Mesenchymal stem cell (in vitro differentiated cells and primary cell): ENCODE measurements at regions not wholly inside any gene's neighbourhood (a gene's known extent, or its start where the extent isn't known, plus 50 kb on each side); places are given as distances from the start of the nearest gene placed in this dataset.

Experiments
- DNase-seq: peaks from one replicate; pipeline ENCODE4 v3.0.0-alpha.2; 2013
- H2AFZ ChIP-seq: one replicate; pipeline ENCODE4 v1.6.1; 2013; ENCODE audit warnings: low read depth, mild to moderate bottlenecking, control low read depth, inconsistent platforms, low read length, moderate library complexity
- H2AK5ac ChIP-seq: 2 replicates; pipeline ENCODE4 v1.6.1; 2013; ENCODE audit warnings: low read length, moderate library complexity, mild to moderate bottlenecking, inconsistent platforms; ENCODE audit not compliant: severe bottlenecking
- H2BK120ac ChIP-seq: one replicate; pipeline ENCODE4 v1.6.1; 2013; ENCODE audit warnings: low read depth, mild to moderate bottlenecking, inconsistent platforms, low read length, moderate library complexity
- H2BK12ac ChIP-seq, 2 experiments: one replicate each; pipeline ENCODE4 v1.6.1; 2013; ENCODE audit warnings: inconsistent platforms in 2 of 2, low read length in 2 of 2, mild to moderate bottlenecking in 2 of 2, moderate library complexity in 2 of 2, control low read depth in 1 of 2
- H2BK15ac ChIP-seq: one replicate; pipeline ENCODE4 v1.6.1; 2013; ENCODE audit warnings: mild to moderate bottlenecking, low read depth, inconsistent platforms; ENCODE audit not compliant: poor library complexity, severe bottlenecking
- H2BK5ac ChIP-seq: 2 replicates; pipeline ENCODE4 v1.6.1; 2013; ENCODE audit warnings: low read depth, mild to moderate bottlenecking, low read length, control low read depth, inconsistent platforms; ENCODE audit not compliant: poor library complexity, severe bottlenecking
- H3K14ac ChIP-seq, 2 experiments: one replicate each; pipeline ENCODE4 v1.6.1; 2013; ENCODE audit warnings: inconsistent platforms in 2 of 2, low read length in 2 of 2, control low read depth in 1 of 2, mild to moderate bottlenecking in 1 of 2, moderate library complexity in 1 of 2
- H3K18ac ChIP-seq, 2 experiments: one replicate each; pipeline ENCODE4 v1.6.1; 2013; ENCODE audit warnings: inconsistent platforms in 2 of 2, low read length in 2 of 2, control low read depth in 1 of 2, low read depth in 1 of 2, mild to moderate bottlenecking in 1 of 2
- H3K23ac ChIP-seq, 2 experiments: one replicate each; pipeline ENCODE4 v1.6.1; 2013; ENCODE audit warnings: inconsistent platforms in 2 of 2, low read length in 2 of 2, mild to moderate bottlenecking in 2 of 2, moderate library complexity in 2 of 2, control low read depth in 1 of 2
- H3K27ac ChIP-seq: 2 replicates; pipeline ENCODE4 v1.5.1; 2013; ENCODE audit warnings: mild to moderate bottlenecking, moderate library complexity, low read length, control low read depth, inconsistent platforms; ENCODE audit not compliant: poor library complexity, severe bottlenecking
- H3K27me3 ChIP-seq, 2 experiments: 2 replicates each; pipeline versions ENCODE4 v1.6.1 to v1.7.0; 2013; ENCODE audit warnings: low read length in 2 of 2, mild to moderate bottlenecking in 2 of 2, moderate library complexity in 2 of 2, control low read depth in 1 of 2, inconsistent platforms in 1 of 2; ENCODE audit not compliant: control insufficient read depth in 1 of 2, insufficient read depth in 1 of 2
- H3K36me3 ChIP-seq, 2 experiments: 2 replicates each; pipeline versions ENCODE4 v1.6.1 to v1.7.0; 2013; ENCODE audit warnings: low read length in 2 of 2, control low read depth in 1 of 2, inconsistent platforms in 1 of 2, low read depth in 1 of 2, mild to moderate bottlenecking in 1 of 2; ENCODE audit not compliant: insufficient read depth in 2 of 2, control insufficient read depth in 1 of 2
- H3K4ac ChIP-seq, 2 experiments: one replicate each; pipeline ENCODE4 v1.6.1; 2013; ENCODE audit warnings: inconsistent platforms in 2 of 2, low read length in 2 of 2, mild to moderate bottlenecking in 2 of 2, moderate library complexity in 2 of 2, control low read depth in 1 of 2, low read depth in 1 of 2
- H3K4me1 ChIP-seq: 2 replicates; pipeline ENCODE4 v1.6.1; 2013; ENCODE audit warnings: low read depth, low read length, control low read depth; ENCODE audit not compliant: control insufficient read depth, insufficient read depth
- H3K4me2 ChIP-seq: 2 replicates; pipeline ENCODE4 v1.6.1; 2013; ENCODE audit warnings: low read length, mild to moderate bottlenecking, inconsistent platforms; ENCODE audit not compliant: poor library complexity, severe bottlenecking
- H3K4me3 ChIP-seq, 2 experiments: 2 replicates each; pipeline versions ENCODE4 v1.5.1 to v1.7.0; 2013; ENCODE audit warnings: low read length in 2 of 2, mild to moderate bottlenecking in 2 of 2, control low read depth in 1 of 2, low read depth in 1 of 2; ENCODE audit not compliant: insufficient read depth in 1 of 2
- H3K79me1 ChIP-seq: replicated peaks from 2 replicates; pipeline ENCODE4 v1.6.1; 2013; ENCODE audit warnings: mild to moderate bottlenecking, control low read depth, low read length, inconsistent platforms; ENCODE audit not compliant: poor library complexity, severe bottlenecking
- H3K9ac ChIP-seq: 2 replicates; pipeline ENCODE4 v1.7.0; 2013; ENCODE audit warnings: mild to moderate bottlenecking, low read length, moderate library complexity
- H3K9me3 ChIP-seq: 2 replicates; pipeline ENCODE4 v1.7.0; 2013; ENCODE audit warnings: mild to moderate bottlenecking, low read length; ENCODE audit not compliant: control insufficient read depth
- H4K8ac ChIP-seq: one replicate; pipeline ENCODE4 v1.6.1; 2013; ENCODE audit warnings: inconsistent platforms, mild to moderate bottlenecking, low read length, moderate library complexity
- H4K91ac ChIP-seq: one replicate; pipeline ENCODE4 v1.6.1; 2013; ENCODE audit warnings: mild to moderate bottlenecking, low read length, inconsistent platforms
- WGBS: methylation state at CpG from one replicate; pipeline ENCODE4 v1.1.7; 2013; ENCODE audit warnings: mixed read lengths; 5-methylcytosine and 5-hydroxymethylcytosine counted together

DNA sequence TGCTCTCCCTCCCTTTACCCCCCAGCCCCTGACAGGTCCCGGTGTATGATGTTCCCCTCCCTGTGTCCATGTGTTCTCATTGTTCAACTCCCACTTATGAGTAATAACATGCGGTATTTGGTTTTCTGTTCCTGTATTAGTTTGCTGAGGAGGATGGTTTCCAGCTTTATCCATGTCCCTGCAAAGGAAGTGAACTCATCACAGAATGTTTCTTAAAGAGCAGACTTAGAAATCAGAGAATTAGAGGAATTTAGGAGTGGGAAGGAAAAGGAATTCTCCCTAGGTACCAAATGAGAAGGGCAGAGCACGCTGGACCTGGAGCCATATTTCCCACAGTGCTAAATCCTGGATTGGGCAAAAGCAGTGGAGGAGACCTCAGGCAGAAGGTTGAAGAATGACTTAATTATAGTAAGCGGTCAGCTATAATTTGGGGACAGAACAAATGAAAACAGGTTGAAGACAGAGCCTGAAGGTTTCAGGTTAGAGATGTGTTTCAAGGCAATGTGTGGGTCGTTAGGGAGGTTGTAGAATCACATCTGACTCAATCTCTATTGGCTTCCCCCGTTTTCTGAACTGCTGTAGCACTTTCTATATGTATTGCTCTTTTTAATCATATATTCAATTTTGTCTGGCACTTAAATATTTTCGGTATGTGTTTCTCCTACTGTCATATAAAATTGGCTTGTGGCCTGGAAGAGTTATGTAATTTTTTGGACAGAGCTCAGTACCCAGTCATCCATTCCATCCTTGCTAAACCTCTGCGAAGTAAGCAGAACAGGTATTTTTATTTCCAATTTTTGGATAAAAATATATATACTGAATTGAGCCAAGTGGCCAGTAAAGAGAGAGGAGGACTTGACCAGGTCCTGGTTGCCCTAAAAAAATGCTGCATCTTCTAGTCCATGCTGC lies 210.5 kb upstream of the KLF6 start:
- peak overlapping the region in 1 of 2 experiments; percentile 55 for H3K18ac ChIP-seq
- 38% methylated on average over 6 of the region's 8 CpGs for WGBS
- H4K8ac ChIP-seq = peak overlapping the region; percentile 46
- H2AK5ac ChIP-seq = no peak overlapping the region
- no peak overlapping the region for H2BK15ac ChIP-seq
- peak; percentile 40 for DNase-seq
- H2BK12ac ChIP-seq = no peak overlapping the region
- H3K9me3 ChIP-seq = peaks cover 5% of the 10 kb centered on the region
- H2BK5ac ChIP-seq = no peak overlapping the region
- no peak overlapping the region for H4K91ac ChIP-seq
- no peak overlapping the region for H3K4me2 ChIP-seq
- no peak overlapping the region for H2BK120ac ChIP-seq
- H3K79me1 ChIP-seq = no peaks in the 10 kb centered on the region
- peak overlapping the region; percentile 43 for H3K27ac ChIP-seq
- no peaks in the 10 kb centered on the region for H3K27me3 ChIP-seq
- no peak overlapping the region for H3K23ac ChIP-seq
- H3K36me3 ChIP-seq = no peaks in the 10 kb centered on the region
- no peak overlapping the region for H2AFZ ChIP-seq
- peaks cover 9% of the 10 kb centered on the region for H3K4me1 ChIP-seq
- peak overlapping the region; percentile 8 for H3K9ac ChIP-seq
- no peak overlapping the region for H3K14ac ChIP-seq
- no peak overlapping the region for H3K4ac ChIP-seq
- no peak overlapping the region for H3K4me3 ChIP-seq

DNA sequence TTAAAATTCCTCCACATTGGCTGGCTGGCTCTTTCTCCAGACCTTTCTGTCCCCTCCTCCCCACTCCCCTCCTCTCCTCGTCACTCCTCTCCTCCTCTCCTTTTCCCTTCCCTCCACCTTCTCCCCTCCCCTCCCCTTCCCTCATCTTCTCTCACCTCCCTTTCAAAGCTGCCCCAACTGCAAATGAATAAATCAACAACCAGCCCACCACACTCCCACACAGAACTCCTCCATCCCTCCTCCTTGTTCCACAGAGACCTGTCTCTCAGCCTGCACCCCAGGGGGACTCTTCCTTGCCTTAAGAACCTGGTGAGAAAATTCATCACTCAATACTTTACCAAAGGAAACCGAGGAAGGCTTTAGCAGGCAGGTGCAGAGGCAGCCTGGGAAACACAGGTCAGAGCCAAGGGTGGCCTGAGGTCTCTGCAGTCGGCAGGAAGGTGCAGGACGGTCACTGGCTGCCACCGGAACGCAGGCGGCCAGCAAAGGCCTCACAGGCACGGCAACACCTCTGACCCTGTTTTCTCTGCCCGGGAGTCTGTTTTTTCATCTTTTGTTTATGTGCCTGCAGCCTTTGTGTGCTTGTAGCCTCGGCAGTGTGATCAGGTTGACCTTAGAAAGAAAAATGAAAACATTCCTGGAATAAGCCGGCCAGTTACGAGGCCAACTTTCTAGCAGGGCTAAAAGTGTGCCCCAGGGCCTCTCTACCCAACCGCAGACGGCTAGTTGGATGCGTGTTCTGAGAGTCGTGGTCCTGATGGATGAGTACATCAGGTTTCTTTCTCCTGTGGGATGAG lies 207.6 kb upstream of the KLF6 start:
- Histone ChIP-seq H3K27me3 (no peaks in the 10 kb centered on the region), H3K79me1 (no peaks in the 10 kb centered on the region), H3K18ac (no peak overlapping the region), H4K91ac (no peak overlapping the region), H3K4me2 (no peak overlapping the region), H3K36me3 (no peaks in the 10 kb centered on the region), H3K4me3 (no peak overlapping the region), H3K23ac (no peak overlapping the region), H2BK15ac (no peak overlapping the region), H3K4me1 (peaks cover 9% of the 10 kb centered on the region), H2BK5ac (no peak overlapping the region), H3K14ac (no peak overlapping the region), H3K27ac (no peak overlapping the region), H2BK120ac (no peak overlapping the region), H2AK5ac (no peak overlapping the region), H3K4ac (no peak overlapping the region), H4K8ac (peak overlapping the region; percentile 45), H2BK12ac (no peak overlapping the region), H2AFZ (no peak overlapping the region), H3K9ac (no peak overlapping the region), H3K9me3 (no peaks in the 10 kb centered on the region)
- WGBS = 66% methylated on average over 16 of the region's 16 CpGs
- no peak for DNase-seq

DNA sequence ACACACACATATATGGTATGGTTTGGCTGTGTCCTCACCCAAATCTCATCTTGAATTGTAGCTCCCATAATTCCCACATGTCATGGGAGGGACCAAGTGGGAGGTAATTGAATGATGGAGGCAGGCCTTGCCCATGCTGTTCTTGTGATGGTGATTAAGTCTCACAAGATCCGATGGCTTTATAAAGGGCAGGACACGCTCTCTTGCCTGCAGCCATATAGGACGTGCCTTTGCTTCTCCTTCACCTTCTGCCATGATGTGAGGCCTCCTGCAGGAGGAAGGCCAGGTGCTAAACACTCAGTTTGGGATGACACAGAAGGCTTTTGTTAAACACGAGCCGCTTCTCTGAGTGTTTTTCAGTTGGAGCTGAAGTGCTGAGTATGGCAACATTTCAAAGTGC lies 205.3 kb upstream of the KLF6 start:
- 96% methylated on average over 5 of the region's 5 CpGs for WGBS
- no peak overlapping the region for H3K4me3 ChIP-seq
- H2BK120ac ChIP-seq = no peak overlapping the region
- no peak overlapping the region for H2BK5ac ChIP-seq
- H2BK15ac ChIP-seq = no peak overlapping the region
- no peak overlapping the region for H2AK5ac ChIP-seq
- no peaks in the 10 kb centered on the region for H3K79me1 ChIP-seq
- peaks cover 7% of the 10 kb centered on the region for H3K4me1 ChIP-seq
- H3K9ac ChIP-seq = no peak overlapping the region
- H3K14ac ChIP-seq = no peak overlapping the region
- no peak overlapping the region for H2BK12ac ChIP-seq
- H2AFZ ChIP-seq = no peak overlapping the region
- H3K4me2 ChIP-seq = no peak overlapping the region
- no peaks in the 10 kb centered on the region for H3K36me3 ChIP-seq
- DNase-seq = no peak
- no peak overlapping the region for H4K91ac ChIP-seq
- no peak overlapping the region for H4K8ac ChIP-seq
- H3K18ac ChIP-seq = no peak overlapping the region
- no peaks in the 10 kb centered on the region for H3K9me3 ChIP-seq
- no peaks in the 10 kb centered on the region for H3K27me3 ChIP-seq
- H3K4ac ChIP-seq = no peak overlapping the region
- no peak overlapping the region for H3K23ac ChIP-seq
- no peak overlapping the region for H3K27ac ChIP-seq
